Astrocyte of the cerebellum (primary cell): ENCODE measurements at regions not wholly inside any gene's neighbourhood (a gene's known extent, or its start where the extent isn't known, plus 50 kb on each side); places are given as distances from the start of the nearest gene placed in this dataset.

ENCODE experiments used
- DNase-seq: peaks from one replicate; pipeline ENCODE4 v3.0.0-alpha.2; 2011; ENCODE audit warnings: low read depth
- H3K4me3 ChIP-seq: 2 replicates; pipeline ENCODE4 v1.5.1; 2011; ENCODE audit warnings: mild to moderate bottlenecking, low read depth, low read length, moderate library complexity
- in situ Hi-C: cut with HindIII; loops from 2 replicates; pipeline ENCODE4 v1.10.0; 2017; ENCODE audit warnings: low sequenced_read_pairs
- TF ChIP-seq, protein P1 (sequence below): IDR thresholded peaks from 2 replicates; pipeline ENCODE4 v1.5.1; 2012; ENCODE audit warnings: low read length, low read depth, moderate library complexity, mild to moderate bottlenecking; ENCODE audit errors: missing control alignments

DNA sequence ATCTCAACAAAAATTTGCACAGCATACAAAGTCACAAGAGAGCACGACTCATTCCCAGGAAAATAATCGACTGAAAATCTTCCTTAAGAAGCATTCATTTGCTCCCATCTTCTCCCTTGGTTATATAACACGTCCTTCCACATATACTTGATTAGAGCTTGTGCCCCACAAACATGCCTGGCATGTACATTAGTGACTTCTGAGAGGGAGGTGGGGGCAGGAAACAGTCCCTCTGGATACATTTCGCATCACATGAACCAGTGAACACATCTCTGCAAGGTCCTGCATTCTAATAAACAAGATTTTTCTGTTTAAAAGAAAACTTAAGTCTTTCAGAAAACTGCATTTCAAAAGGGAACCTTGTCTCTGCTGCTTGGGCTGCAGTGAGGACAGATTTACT lies 54.1 kb upstream of the IGLL5 start:
- in situ Hi-C loops: no loop called here
- no peak for DNase-seq
- H3K4me3 ChIP-seq: no peak overlapping the region
- TF ChIP-seq, protein P1, sequence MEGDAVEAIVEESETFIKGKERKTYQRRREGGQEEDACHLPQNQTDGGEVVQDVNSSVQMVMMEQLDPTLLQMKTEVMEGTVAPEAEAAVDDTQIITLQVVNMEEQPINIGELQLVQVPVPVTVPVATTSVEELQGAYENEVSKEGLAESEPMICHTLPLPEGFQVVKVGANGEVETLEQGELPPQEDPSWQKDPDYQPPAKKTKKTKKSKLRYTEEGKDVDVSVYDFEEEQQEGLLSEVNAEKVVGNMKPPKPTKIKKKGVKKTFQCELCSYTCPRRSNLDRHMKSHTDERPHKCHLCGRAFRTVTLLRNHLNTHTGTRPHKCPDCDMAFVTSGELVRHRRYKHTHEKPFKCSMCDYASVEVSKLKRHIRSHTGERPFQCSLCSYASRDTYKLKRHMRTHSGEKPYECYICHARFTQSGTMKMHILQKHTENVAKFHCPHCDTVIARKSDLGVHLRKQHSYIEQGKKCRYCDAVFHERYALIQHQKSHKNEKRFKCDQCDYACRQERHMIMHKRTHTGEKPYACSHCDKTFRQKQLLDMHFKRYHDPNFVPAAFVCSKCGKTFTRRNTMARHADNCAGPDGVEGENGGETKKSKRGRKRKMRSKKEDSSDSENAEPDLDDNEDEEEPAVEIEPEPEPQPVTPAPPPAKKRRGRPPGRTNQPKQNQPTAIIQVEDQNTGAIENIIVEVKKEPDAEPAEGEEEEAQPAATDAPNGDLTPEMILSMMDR: no peak

DNA sequence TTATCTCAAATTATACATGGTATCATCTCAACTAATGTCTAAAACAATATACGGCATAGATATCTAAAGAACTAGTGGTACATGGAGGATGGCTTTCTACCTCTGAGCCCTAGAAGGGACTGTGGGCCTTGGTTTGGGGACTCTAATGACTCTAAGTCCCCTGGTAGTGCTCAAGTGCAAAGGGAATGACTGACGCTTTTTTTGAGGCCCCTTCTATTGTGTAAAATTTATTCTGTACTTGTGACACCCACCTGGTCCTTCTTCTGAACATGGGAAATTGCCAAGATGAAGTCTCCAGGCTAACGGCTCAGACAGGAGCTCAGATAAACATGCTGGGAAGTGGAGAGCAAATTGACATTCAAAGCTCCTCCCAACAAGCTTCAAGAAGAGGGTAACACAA lies 53.4 kb upstream of the IGLL5 start:
- no peak overlapping the region for H3K4me3 ChIP-seq
- in situ Hi-C loops: no loop called here
- TF ChIP-seq, protein P1: no peak
- no peak for DNase-seq

DNA sequence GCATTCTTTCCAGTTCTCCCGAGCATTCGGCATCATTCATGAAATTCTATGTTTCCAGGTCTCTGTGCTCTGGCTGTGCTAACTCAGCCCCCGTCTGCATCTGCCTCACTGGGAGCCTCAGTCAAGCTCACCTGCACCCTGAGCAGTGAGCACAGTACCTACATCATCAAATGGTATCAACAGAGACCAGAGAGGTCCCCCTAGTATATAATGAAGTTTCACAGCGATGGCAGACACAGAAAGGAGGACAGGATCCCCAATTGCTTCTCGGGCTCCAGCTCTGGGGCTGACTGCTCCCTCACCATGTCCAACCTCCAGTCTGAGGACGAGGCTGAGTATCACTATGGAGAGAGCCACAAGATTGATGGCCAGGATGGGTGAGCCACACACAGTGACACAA lies 52.8 kb upstream of the IGLL5 start:
- in situ Hi-C loops: no loop called here
- no peak for DNase-seq
- no peak overlapping the region for H3K4me3 ChIP-seq
- TF ChIP-seq, protein P1: no peak

DNA sequence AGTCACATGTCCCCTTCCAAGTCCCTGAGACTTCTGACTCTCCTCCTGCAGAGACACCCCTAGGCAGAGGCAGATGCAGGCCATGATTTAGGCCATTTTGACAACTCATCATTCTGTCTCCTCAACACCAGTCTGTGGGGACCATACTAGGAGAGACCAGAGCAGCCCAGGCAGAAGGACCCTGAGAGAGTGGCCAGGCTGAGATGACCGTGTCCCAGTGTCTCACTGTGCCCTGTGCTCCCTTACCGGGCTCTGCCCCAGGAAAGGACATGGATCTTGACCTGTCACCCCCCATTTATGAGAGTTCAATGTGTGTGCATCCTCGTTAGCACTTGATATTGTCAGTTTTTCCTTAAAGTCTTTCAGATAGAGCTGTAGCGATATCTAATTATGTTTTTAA lies 52.4 kb upstream of the IGLL5 start:
- in situ Hi-C loops: no loop called here
- TF ChIP-seq, protein P1: no peak
- DNase-seq: no peak
- no peak overlapping the region for H3K4me3 ChIP-seq

DNA sequence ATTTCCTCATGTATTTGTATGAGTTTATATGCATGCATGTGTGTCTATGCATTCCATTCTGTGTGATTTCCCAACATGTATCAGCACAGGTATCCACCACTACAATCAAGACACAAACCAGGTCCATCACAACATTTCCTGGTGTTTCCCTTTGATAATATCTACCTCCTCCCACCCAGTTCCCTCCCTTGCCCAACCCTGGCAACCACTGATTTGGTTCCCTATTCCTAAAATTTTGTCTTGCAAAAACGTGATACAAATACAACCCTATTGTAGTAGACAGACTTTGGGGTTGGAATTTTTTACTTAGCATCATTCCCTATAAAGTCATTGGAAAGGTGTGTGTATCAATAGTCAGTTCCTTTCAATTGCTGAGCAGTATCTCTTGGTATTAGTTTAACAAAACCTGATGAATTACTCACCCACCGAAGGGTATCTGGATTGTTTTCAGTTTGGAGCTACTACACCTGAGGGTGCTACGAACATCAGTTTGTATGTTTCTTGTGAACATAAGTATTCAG lies 51.8 kb upstream of the IGLL5 start:
- H3K4me3 ChIP-seq: no peak overlapping the region
- TF ChIP-seq, protein P1: no peak
- in situ Hi-C loops: no loop called here
- DNase-seq: no peak

DNA sequence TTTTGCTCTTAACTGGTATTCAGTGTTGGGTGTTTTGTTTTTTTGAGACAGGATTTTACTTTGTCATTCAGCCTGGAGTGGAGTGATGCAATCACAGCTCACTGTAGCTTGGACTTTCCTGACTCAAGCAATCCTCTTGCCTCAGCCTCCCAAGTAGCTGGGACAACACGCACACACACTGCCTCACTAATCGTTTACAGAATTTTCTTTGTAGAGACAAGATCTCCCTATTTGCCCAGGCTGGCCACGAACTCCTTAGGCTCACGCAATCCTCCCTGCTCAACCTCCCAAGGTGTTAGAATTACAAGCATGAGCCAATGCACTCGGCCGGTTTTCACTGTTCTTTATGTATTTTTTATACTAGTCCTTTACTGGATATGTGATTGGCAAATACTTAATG lies 51.0 kb upstream of the IGLL5 start:
- no peak for DNase-seq
- TF ChIP-seq, protein P1: no peak
- in situ Hi-C loops: no loop called here
- no peak overlapping the region for H3K4me3 ChIP-seq
